DND-41 (cell line): ENCODE measurements at regions not wholly inside any gene's neighbourhood (a gene's known extent, or its start where the extent isn't known, plus 50 kb on each side); places are given as distances from the start of the nearest gene placed in this dataset.

Source experiments
- CTCF ChIP-seq: IDR thresholded peaks from 2 replicates; pipeline ENCODE4 v1.5.1; 2012; ENCODE audit warnings: borderline replicate concordance, low read length, moderate library complexity, mild to moderate bottlenecking; ENCODE audit not compliant: poor library complexity, severe bottlenecking; ENCODE audit errors: extremely low read depth
- EZH2 ChIP-seq: IDR thresholded peaks from 3 replicates; pipeline ENCODE4 v1.6.1; 2012; ENCODE audit warnings: borderline replicate concordance, low read depth, mild to moderate bottlenecking, moderate library complexity, low read length, inconsistent platforms; ENCODE audit not compliant: severe bottlenecking

DNA sequence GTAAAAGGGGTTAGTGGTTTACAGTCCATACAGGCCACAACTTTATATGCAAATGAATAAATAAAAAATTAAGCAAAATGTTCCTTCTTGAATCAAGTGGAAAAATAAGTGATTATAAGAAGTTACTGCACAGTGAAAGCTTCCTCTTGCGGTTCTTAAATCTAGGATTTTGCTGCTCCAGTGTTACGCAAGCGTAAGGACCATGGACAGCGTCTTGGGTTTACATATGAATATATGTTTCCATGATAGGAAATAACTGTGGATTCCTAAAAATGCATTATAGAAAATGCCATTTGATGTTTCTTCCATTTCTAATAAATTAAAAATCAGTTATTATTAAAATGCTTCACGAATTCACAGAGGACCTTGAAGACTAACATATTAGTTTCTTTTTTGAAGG lies 176.6 kb upstream of the POU3F2 start:
- TF ChIP-seq CTCF (no peak), EZH2 (no peak)
